ENCODE measurements at regions not wholly inside any gene's neighbourhood (a gene's known extent, or its start where the extent isn't known, plus 50 kb on each side); places are given as distances from the start of the nearest gene placed in this dataset.

DNA sequence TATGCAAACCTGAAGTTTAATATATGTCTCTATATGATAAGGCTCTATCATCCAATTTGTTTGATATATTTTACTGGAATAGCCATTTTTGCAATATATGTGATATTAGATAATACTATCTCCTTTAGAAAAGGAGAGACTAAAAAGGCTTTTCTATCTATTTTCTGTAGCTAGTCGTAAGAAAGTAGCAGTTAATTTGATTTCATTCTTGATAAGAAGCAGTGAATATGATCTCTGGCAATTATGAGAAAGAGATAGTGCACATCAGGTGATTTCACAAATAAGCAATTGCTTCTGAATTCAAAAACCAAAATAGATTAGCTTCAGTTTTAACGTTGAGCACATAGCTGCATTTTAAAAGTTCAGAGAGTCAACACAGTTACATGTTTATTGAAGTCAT is 1318.4 kb downstream of the CDH8 start:
- TF ChIP-seq, protein P1, sequence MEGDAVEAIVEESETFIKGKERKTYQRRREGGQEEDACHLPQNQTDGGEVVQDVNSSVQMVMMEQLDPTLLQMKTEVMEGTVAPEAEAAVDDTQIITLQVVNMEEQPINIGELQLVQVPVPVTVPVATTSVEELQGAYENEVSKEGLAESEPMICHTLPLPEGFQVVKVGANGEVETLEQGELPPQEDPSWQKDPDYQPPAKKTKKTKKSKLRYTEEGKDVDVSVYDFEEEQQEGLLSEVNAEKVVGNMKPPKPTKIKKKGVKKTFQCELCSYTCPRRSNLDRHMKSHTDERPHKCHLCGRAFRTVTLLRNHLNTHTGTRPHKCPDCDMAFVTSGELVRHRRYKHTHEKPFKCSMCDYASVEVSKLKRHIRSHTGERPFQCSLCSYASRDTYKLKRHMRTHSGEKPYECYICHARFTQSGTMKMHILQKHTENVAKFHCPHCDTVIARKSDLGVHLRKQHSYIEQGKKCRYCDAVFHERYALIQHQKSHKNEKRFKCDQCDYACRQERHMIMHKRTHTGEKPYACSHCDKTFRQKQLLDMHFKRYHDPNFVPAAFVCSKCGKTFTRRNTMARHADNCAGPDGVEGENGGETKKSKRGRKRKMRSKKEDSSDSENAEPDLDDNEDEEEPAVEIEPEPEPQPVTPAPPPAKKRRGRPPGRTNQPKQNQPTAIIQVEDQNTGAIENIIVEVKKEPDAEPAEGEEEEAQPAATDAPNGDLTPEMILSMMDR (IDR thresholded peaks at IDR 0.05): no peak
- no peak for TF ChIP-seq POLR2A (IDR thresholded peaks at IDR 0.05)
